ENCODE measurements at regions not wholly inside any gene's neighbourhood (a gene's known extent, or its start where the extent isn't known, plus 50 kb on each side); places are given as distances from the start of the nearest gene placed in this dataset.

GRCh38 chr15:66945842-66946241, 119.6 kb upstream of the SMAD3 start:
- 0% methylated on average over 4 of the region's 4 CpGs for WGBS (ENCODE audit: insufficient coverage, low coverage, missing lambda C conversion rate)
- intact Hi-C loops (cut with micrococcal nuclease): loop anchor here (1.0 to 5.0 kb wide), 3 partner anchors 357 to 886 kb away; no protein-coding TSS in a partner anchor
- Histone ChIP-seq H3K27ac (ENCODE audit: extremely low read depth, low read depth, low read length) (no peak overlapping the region), H3K9ac (ENCODE audit: insufficient read depth in 1 of 2, low read depth in 2 of 2, low read length in 2 of 2) (no peak overlapping the region), H2AFZ (ENCODE audit: low read depth, low read length) (no peak overlapping the region), H3K79me2 (ENCODE audit: control insufficient read depth, insufficient read depth, low read length) (no peaks in the 10 kb centered on the region), H4K20me1 (replicated peaks; ENCODE audit: control insufficient read depth, insufficient read depth, low read length) (no peaks in the 10 kb centered on the region), H3K4me1 (replicated peaks in 1 of 2; ENCODE audit: control insufficient read depth in 2 of 2, insufficient read depth in 2 of 2, low read length in 2 of 2) (peaks cover 0 to 13% of the 10 kb centered on the region in 2 experiments; a peak in 2 of 5 replicates), H3K27me3 (ENCODE audit: control insufficient read depth in 2 of 2, insufficient read depth in 2 of 2, low read length in 2 of 2) (peaks cover 0 to 16% of the 10 kb centered on the region in 2 experiments; a peak in 3 of 5 replicates), H3K4me3 (no peak overlapping the region), H3K4me2 (ENCODE audit: insufficient read depth, low read length) (no peak overlapping the region), H3K9me3 (replicated peaks; ENCODE audit: control insufficient read depth, insufficient read depth, low read depth, low read length) (no peaks in the 10 kb centered on the region), H3K9me1 (ENCODE audit: control insufficient read depth, insufficient read depth, low read length) (no peaks in the 10 kb centered on the region), H3K36me3 (ENCODE audit: control insufficient read depth, insufficient read depth, low read length) (no peaks in the 10 kb centered on the region)
- ATAC-seq (no peak), DNase-seq (ENCODE audit: extremely low read depth in 1 of 4, low spot score in 3 of 4) (no peak), FAIRE-seq (no peak)
- POLR2A ChIA-PET: interaction anchor here (0.6 to 0.7 kb wide), 2 partner anchors 94 to 120 kb away, joined by 3 read pairs; no protein-coding TSS in a partner anchor
- in situ Hi-C loops (cut with MboI): loop anchor here (5.0 to 10.0 kb wide), 2 partner anchors 356 to 479 kb away; no protein-coding TSS in a partner anchor
- TF ChIP-seq FOXJ3 (CRISPR knock-in tag; IDR thresholded peaks at IDR 0.05) (no peak), DLX4 (CRISPR knock-in tag; IDR thresholded peaks at IDR 0.05) (no peak), CHD2 (IDR thresholded peaks at IDR 0.05; ENCODE audit: low read depth, low read length) (no peak), ZNF436 (CRISPR knock-in tag; IDR thresholded peaks at IDR 0.05) (no peak), NCOA2 (IDR thresholded peaks at IDR 0.05; ENCODE audit: partially characterized antibody in 2 of 2) (no peak), WHSC1 (IDR thresholded peaks at IDR 0.05; ENCODE audit: low read length) (no peak), SREBF2 (CRISPR knock-in tag; IDR thresholded peaks at IDR 0.05) (no peak), CXXC5 (CRISPR knock-in tag; IDR thresholded peaks at IDR 0.05) (no peak), STAG1 (CRISPR knock-in tag; IDR thresholded peaks at IDR 0.05; ENCODE audit: borderline replicate concordance) (no peak), CEBPZ (IDR thresholded peaks at IDR 0.05; ENCODE audit: borderline replicate concordance, low read depth, low read length) (no peak), ZNF586 (CRISPR knock-in tag; conservative IDR thresholded peaks at IDR 0.05) (no peak), CTBP1 (IDR thresholded peaks at IDR 0.05; ENCODE audit: borderline replicate concordance) (no peak), PYGO2 (tag; IDR thresholded peaks at IDR 0.05) (no peak), RNF219 (CRISPR knock-in tag; IDR thresholded peaks at IDR 0.05) (no peak)
- TF ChIP-seq, protein P1, sequence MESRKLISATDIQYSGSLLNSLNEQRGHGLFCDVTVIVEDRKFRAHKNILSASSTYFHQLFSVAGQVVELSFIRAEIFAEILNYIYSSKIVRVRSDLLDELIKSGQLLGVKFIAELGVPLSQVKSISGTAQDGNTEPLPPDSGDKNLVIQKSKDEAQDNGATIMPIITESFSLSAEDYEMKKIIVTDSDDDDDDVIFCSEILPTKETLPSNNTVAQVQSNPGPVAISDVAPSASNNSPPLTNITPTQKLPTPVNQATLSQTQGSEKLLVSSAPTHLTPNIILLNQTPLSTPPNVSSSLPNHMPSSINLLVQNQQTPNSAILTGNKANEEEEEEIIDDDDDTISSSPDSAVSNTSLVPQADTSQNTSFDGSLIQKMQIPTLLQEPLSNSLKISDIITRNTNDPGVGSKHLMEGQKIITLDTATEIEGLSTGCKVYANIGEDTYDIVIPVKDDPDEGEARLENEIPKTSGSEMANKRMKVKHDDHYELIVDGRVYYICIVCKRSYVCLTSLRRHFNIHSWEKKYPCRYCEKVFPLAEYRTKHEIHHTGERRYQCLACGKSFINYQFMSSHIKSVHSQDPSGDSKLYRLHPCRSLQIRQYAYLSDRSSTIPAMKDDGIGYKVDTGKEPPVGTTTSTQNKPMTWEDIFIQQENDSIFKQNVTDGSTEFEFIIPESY (CRISPR knock-in tag; IDR thresholded peaks at IDR 0.05): no peak
- BruUV-seq (replicated peaks): no TSS peak
- CTCF ChIA-PET (ENCODE audit: low intra/inter-chr PET ratio): interaction anchor here (0.8 to 2.9 kb wide), 5 partner anchors 43 to 889 kb away, joined by 3 to 50 read pairs (median 3); no protein-coding TSS in a partner anchor
